Stomach (tissue), 8 donors: ENCODE measurements at regions not wholly inside any gene's neighbourhood (a gene's known extent, or its start where the extent isn't known, plus 50 kb on each side); places are given as distances from the start of the nearest gene placed in this dataset.

Source experiments
- DNase-seq, 2 donors: peaks; one replicate each; pipeline versions ENCODE4 v3.0.0 to v3.0.0-alpha.2; 2013 to 2019
- H3K27ac ChIP-seq, 5 donors: fragments of 200-600 bp in 4 of 5; sonication (generic) in 4 of 5; one replicate each; pipeline ENCODE4 v1.5.1; 2013 to 2019; ENCODE audit warnings: mild to moderate bottlenecking in 1 of 5, moderate library complexity in 1 of 5
- H3K27me3 ChIP-seq, 3 donors: fragments of 200-600 bp; sonication (generic); one replicate each; pipeline ENCODE4 v1.5.1; 2017 to 2019; ENCODE audit warnings: mixed run types in 1 of 3
- H3K36me3 ChIP-seq, 4 donors: fragments of 200-600 bp; sonication (generic); 1 replicate in 3 of 4; 2 replicates in 1 of 4; pipeline ENCODE4 v1.5.1; 2016 to 2019
- H3K4me1 ChIP-seq, 4 donors: fragments of 200-600 bp; sonication (generic); one replicate each; pipeline ENCODE4 v1.5.1; 2016 to 2019
- H3K4me3 ChIP-seq, 4 donors: fragments of 200-600 bp; sonication (generic) in 3 of 4; one replicate each; pipeline ENCODE4 v1.5.1; 2016 to 2019; ENCODE audit warnings: mild to moderate bottlenecking in 1 of 4
- H3K9me3 ChIP-seq, 4 donors: fragments of 200-600 bp; sonication (generic); one replicate each; pipeline ENCODE4 v1.5.1; 2016 to 2019
- EP300 ChIP-seq: sonication (generic); formaldehyde crosslinking; IDR thresholded peaks from one replicate; pipeline ENCODE4 v1.6.1; 2017; ENCODE audit warnings: antibody characterized with exemption
- POLR2A ChIP-seq, 4 donors: fragments of 450-650 bp; IDR thresholded peaks; one replicate each; pipeline ENCODE4 v1.6.1; 2016; ENCODE audit warnings: antibody characterized with exemption in 4 of 4, control low read depth in 2 of 4, mild to moderate bottlenecking in 1 of 4, moderate library complexity in 1 of 4
- POLR2AphosphoS5 ChIP-seq, 3 donors: sonication (generic); formaldehyde crosslinking; IDR thresholded peaks; one replicate each; pipeline ENCODE4 v1.6.1; 2016; ENCODE audit warnings: antibody characterized with exemption in 3 of 3
- WGBS, 5 donors: extraction: QIAGEN DNeasy Blood & Tissue Kit in 3 of 5; methylation state at CpG; one replicate each; pipeline versions ENCODE4 v1.1.5 to v1.1.7; 2013 to 2018; 5-methylcytosine and 5-hydroxymethylcytosine counted together
- intact Hi-C: fragments of 100-400 bp; cut with DNase I; formaldehyde crosslinking; loops from one replicate; pipeline ENCODE4 v1.15.1; 2023; ENCODE audit warnings: low total_unique reads
- TF ChIP-seq, protein P1 (sequence below), 7 experiments: fragments of 450-650 bp in 4 of 7; fragments of 200-600 bp in 3 of 7; sonication (generic) in 3 of 7; IDR thresholded peaks; one replicate each; pipeline ENCODE4 v1.5.1; 2016 to 2019; ENCODE audit warnings: antibody characterized with exemption in 7 of 7, control low read depth in 2 of 7, mild to moderate bottlenecking in 1 of 7
- donor health status: healthy with polysubstance abuse.
- donor health status: Bipolar disorder and iron deficiency.
- donor health status: healthy.

- no peaks in the 10 kb centered on the region for H3K4me1 ChIP-seq
- H3K4me3 ChIP-seq = no peak overlapping the region
- intact Hi-C loops = no loop called here
- no peak overlapping the region for H3K27ac ChIP-seq
- no peaks in the 10 kb centered on the region for H3K36me3 ChIP-seq
- H3K27me3 ChIP-seq = no peaks in the 10 kb centered on the region
- no peak for DNase-seq
- WGBS, 5 donors = 91 to 100% (median 94%) methylated on average over 2 of the region's 2 CpGs
- TF ChIP-seq EP300 (no peak), POLR2A (IDR thresholded peaks at IDR 0.05) (no peak), POLR2AphosphoS5 (IDR thresholded peaks at IDR 0.05) (no peak)
- TF ChIP-seq, protein P1, sequence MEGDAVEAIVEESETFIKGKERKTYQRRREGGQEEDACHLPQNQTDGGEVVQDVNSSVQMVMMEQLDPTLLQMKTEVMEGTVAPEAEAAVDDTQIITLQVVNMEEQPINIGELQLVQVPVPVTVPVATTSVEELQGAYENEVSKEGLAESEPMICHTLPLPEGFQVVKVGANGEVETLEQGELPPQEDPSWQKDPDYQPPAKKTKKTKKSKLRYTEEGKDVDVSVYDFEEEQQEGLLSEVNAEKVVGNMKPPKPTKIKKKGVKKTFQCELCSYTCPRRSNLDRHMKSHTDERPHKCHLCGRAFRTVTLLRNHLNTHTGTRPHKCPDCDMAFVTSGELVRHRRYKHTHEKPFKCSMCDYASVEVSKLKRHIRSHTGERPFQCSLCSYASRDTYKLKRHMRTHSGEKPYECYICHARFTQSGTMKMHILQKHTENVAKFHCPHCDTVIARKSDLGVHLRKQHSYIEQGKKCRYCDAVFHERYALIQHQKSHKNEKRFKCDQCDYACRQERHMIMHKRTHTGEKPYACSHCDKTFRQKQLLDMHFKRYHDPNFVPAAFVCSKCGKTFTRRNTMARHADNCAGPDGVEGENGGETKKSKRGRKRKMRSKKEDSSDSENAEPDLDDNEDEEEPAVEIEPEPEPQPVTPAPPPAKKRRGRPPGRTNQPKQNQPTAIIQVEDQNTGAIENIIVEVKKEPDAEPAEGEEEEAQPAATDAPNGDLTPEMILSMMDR (IDR thresholded peaks at IDR 0.05) = no peak
- H3K9me3 ChIP-seq = no peaks in the 10 kb centered on the region
Measured at GRCh38 chr19:28544451-28545261, 668.3 kb downstream of the UQCRFS1 start.

GRCh38 chr19:28543244-28543776 is 669.6 kb downstream of the UQCRFS1 start:
- H3K4me1 ChIP-seq = no peaks in the 10 kb centered on the region
- H3K9me3 ChIP-seq = no peaks in the 10 kb centered on the region
- H3K27ac ChIP-seq = no peak overlapping the region
- H3K36me3 ChIP-seq = no peaks in the 10 kb centered on the region
- WGBS, 5 donors = 71 to 81% (median 75%) methylated on average over 5 of the region's 5 CpGs
- H3K27me3 ChIP-seq = no peaks in the 10 kb centered on the region
- TF ChIP-seq, protein P1 (IDR thresholded peaks at IDR 0.05) = no peak
- TF ChIP-seq EP300 = no peak
- TF ChIP-seq POLR2AphosphoS5 (IDR thresholded peaks at IDR 0.05) = no peak
- TF ChIP-seq POLR2A (IDR thresholded peaks at IDR 0.05) = no peak
- intact Hi-C loops = no loop called here
- no peak for DNase-seq
- no peak overlapping the region for H3K4me3 ChIP-seq

- H3K27ac ChIP-seq = no peak overlapping the region
- no peaks in the 10 kb centered on the region for H3K4me1 ChIP-seq
- DNase-seq = peak in 1 of 2 donors; percentile 21
- intact Hi-C loops = no loop called here
- H3K27me3 ChIP-seq = no peaks in the 10 kb centered on the region
- peaks cover 0 to 4% (median under 1%) of the 10 kb centered on the region in 4 donors for H3K9me3 ChIP-seq
- H3K4me3 ChIP-seq = no peak overlapping the region
- WGBS, 5 donors = 55 to 66% (median 61%) methylated on average over 12 of the region's 12 CpGs
- no peaks in the 10 kb centered on the region for H3K36me3 ChIP-seq
- TF ChIP-seq, protein P1 (IDR thresholded peaks at IDR 0.05) = no peak
- TF ChIP-seq POLR2AphosphoS5 (IDR thresholded peaks at IDR 0.05) = no peak
- TF ChIP-seq POLR2A (IDR thresholded peaks at IDR 0.05) = no peak
- TF ChIP-seq EP300 = no peak
Measured at GRCh38 chr19:28542394-28543243, 670.3 kb downstream of the UQCRFS1 start.

GRCh38 chr19:28541602-28542393 is 671.2 kb downstream of the UQCRFS1 start:
- WGBS, 5 donors = 73 to 85% (median 80%) methylated on average over 6 of the region's 6 CpGs
- DNase-seq = no peak

More at GRCh38 chr19:28541602-28542393, 671.2 kb downstream of the UQCRFS1 start:
- Histone ChIP-seq H3K4me3 (no peak overlapping the region), H3K4me1 (no peaks in the 10 kb centered on the region), H3K27me3 (no peaks in the 10 kb centered on the region), H3K27ac (no peak overlapping the region), H3K36me3 (no peaks in the 10 kb centered on the region), H3K9me3 (peaks cover 0 to 9% (median 7%) of the 10 kb centered on the region in 4 donors)
- TF ChIP-seq POLR2AphosphoS5 (IDR thresholded peaks at IDR 0.05) = no peak
- TF ChIP-seq, protein P1 (IDR thresholded peaks at IDR 0.05) = no peak
- intact Hi-C loops = no loop called here
